ENCODE measurements at regions not wholly inside any gene's neighbourhood (a gene's known extent, or its start where the extent isn't known, plus 50 kb on each side); places are given as distances from the start of the nearest gene placed in this dataset.
"Not testable (repeated sequence)": the region's sequence is repeated elsewhere in the genome, so short reads cannot be mapped to it uniquely, and the experiment has no call there.

- Histone ChIP-seq H3K4me3 (no peak overlapping the region), H3K27me3 (no peaks in the 10 kb centered on the region), H3K9me3 (no peaks in the 10 kb centered on the region), H3K4me1 (no peaks in the 10 kb centered on the region), H3K27ac (no peak overlapping the region), H3K36me3 (no peaks in the 10 kb centered on the region)
- no peak for TF ChIP-seq POLR2AphosphoS5 (IDR thresholded peaks at IDR 0.05)
- no peak for TF ChIP-seq POLR2A (IDR thresholded peaks at IDR 0.05)
- no peak for TF ChIP-seq EP300 (IDR thresholded peaks at IDR 0.05)
- no peak for TF ChIP-seq CTCF (IDR thresholded peaks at IDR 0.05)
- DNase-seq: no peak
- ATAC-seq (ENCODE audit: low FRiP score in 2 of 2): no peak
These were observed 330.4 kb downstream of the GBA3 start for GRCh38 chr4:23023121-23023520.

GRCh38 chr4:23022032-23022431, 329.3 kb downstream of the GBA3 start:
- TF ChIP-seq POLR2AphosphoS5 (IDR thresholded peaks at IDR 0.05): no peak
- no peak for TF ChIP-seq EP300 (IDR thresholded peaks at IDR 0.05)
- no peak for TF ChIP-seq POLR2A (IDR thresholded peaks at IDR 0.05)
- TF ChIP-seq CTCF (IDR thresholded peaks at IDR 0.05): no peak
- ATAC-seq (ENCODE audit: low FRiP score in 2 of 2) (peak; percentile 63 to 74), DNase-seq (no peak)
- Histone ChIP-seq H3K27ac (no peak overlapping the region), H3K4me1 (no peaks in the 10 kb centered on the region), H3K27me3 (no peaks in the 10 kb centered on the region), H3K4me3 (no peak overlapping the region), H3K36me3 (no peaks in the 10 kb centered on the region), H3K9me3 (no peaks in the 10 kb centered on the region)

- H3K27me3 ChIP-seq: no peaks in the 10 kb centered on the region
- no peak overlapping the region for H3K27ac ChIP-seq
- DNase-seq (no peak), ATAC-seq (ENCODE audit: low FRiP score in 2 of 2) (no peak)
- no peaks in the 10 kb centered on the region for H3K36me3 ChIP-seq
- H3K9me3 ChIP-seq: no peaks in the 10 kb centered on the region
- H3K4me3 ChIP-seq: no peak overlapping the region
- WGBS, 2 donors: 78 to 82% methylated on average over 4 of the region's 4 CpGs
- H3K4me1 ChIP-seq: no peaks in the 10 kb centered on the region
- TF ChIP-seq POLR2AphosphoS5 (IDR thresholded peaks at IDR 0.05) (no peak), CTCF (IDR thresholded peaks at IDR 0.05) (no peak), EP300 (IDR thresholded peaks at IDR 0.05) (no peak), POLR2A (IDR thresholded peaks at IDR 0.05) (no peak)
These were observed 328.3 kb downstream of the GBA3 start for GRCh38 chr4:23021040-23021439.

GRCh38 chr4:23020399-23020798, 327.7 kb downstream of the GBA3 start:
- not testable (repeated sequence) for H3K27me3 ChIP-seq

GRCh38 chr4:23016981-23017380, 324.2 kb downstream of the GBA3 start:
- WGBS, 2 donors: 90 to 94% methylated on average over 1 of the region's 1 CpG
- Histone ChIP-seq H3K4me3 (no peak overlapping the region), H3K4me1 (no peaks in the 10 kb centered on the region), H3K27ac (no peak overlapping the region), H3K27me3 (no peaks in the 10 kb centered on the region), H3K9me3 (no peaks in the 10 kb centered on the region), H3K36me3 (no peaks in the 10 kb centered on the region)
- ATAC-seq (ENCODE audit: low FRiP score in 2 of 2) (no peak), DNase-seq (no peak)
- TF ChIP-seq EP300 (IDR thresholded peaks at IDR 0.05) (no peak), POLR2AphosphoS5 (IDR thresholded peaks at IDR 0.05) (no peak), POLR2A (IDR thresholded peaks at IDR 0.05) (no peak), CTCF (IDR thresholded peaks at IDR 0.05) (no peak)

More at GRCh38 chr4:23020399-23020798, 327.7 kb downstream of the GBA3 start:
- not testable (repeated sequence) for H3K4me3 ChIP-seq; DNase-seq; H3K9me3 ChIP-seq; H3K36me3 ChIP-seq; ATAC-seq (ENCODE audit: low FRiP score in 2 of 2); H3K4me1 ChIP-seq; H3K27ac ChIP-seq
- 72 to 73% methylated on average over 4 of the region's 4 CpGs for WGBS, 2 donors
